Spinal cord (tissue), 9 donors: ENCODE measurements at regions not wholly inside any gene's neighbourhood (a gene's known extent, or its start where the extent isn't known, plus 50 kb on each side); places are given as distances from the start of the nearest gene placed in this dataset.

ENCODE experiments used
- DNase-seq, 6 donors: peaks; one replicate each; pipeline versions ENCODE4 v3.0.0 to v3.0.0-alpha.2; 2013 to 2015; ENCODE audit warnings: low spot score in 6 of 6, low read depth in 4 of 6
- H3K27ac ChIP-seq: one replicate; pipeline ENCODE4 v1.5.1; 2013; ENCODE audit warnings: low read depth, low read length, control low read depth
- H3K27me3 ChIP-seq: one replicate; pipeline ENCODE4 v1.6.1; 2013; ENCODE audit warnings: low read length; ENCODE audit not compliant: control insufficient read depth, insufficient read depth
- H3K36me3 ChIP-seq: one replicate; pipeline ENCODE4 v1.6.1; 2013; ENCODE audit warnings: low read length; ENCODE audit not compliant: control insufficient read depth, insufficient read depth
- H3K4me1 ChIP-seq: one replicate; pipeline ENCODE4 v1.6.1; 2013; ENCODE audit warnings: low read length; ENCODE audit not compliant: control insufficient read depth, insufficient read depth
- H3K4me3 ChIP-seq: one replicate; pipeline ENCODE4 v1.5.1; 2013; ENCODE audit warnings: low read depth, low read length, control low read depth
- H3K9me3 ChIP-seq: one replicate; pipeline ENCODE4 v1.6.1; 2013; ENCODE audit warnings: low read length; ENCODE audit not compliant: control insufficient read depth, insufficient read depth
- WGBS: methylation state at CpG from one replicate; pipeline ENCODE4 v1.1.5; 2013; ENCODE audit warnings: missing lambda C conversion rate; ENCODE audit not compliant: insufficient coverage; 5-methylcytosine and 5-hydroxymethylcytosine counted together
- donor health status: healthy.

DNA sequence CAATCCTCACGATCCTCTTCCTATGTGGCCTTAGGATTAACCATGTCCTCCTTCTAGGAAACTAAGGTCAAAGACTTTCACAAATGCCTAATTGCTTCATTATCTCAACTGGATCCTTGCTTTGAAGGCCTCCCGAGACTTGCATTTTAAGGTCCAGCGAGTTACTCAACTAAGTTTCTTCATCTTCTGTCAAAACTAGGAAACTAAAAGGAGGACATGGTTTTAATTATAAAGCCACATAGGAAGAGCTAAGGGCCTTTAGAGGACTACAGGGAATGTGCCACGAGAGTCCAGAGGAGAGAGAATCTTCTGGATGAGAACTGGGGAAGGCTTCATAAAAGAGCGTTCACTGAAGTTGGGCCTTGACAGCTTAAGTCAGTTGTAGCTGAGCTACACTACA is 87.8 kb upstream of the LPP start:
- WGBS, result 87% methylated on average over 3 of the region's 5 CpGs
- Histone ChIP-seq H3K27me3 (no peaks in the 10 kb centered on the region), H3K4me3 (no peak overlapping the region), H3K4me1 (no peaks in the 10 kb centered on the region), H3K9me3 (no peaks in the 10 kb centered on the region), H3K36me3 (no peaks in the 10 kb centered on the region), H3K27ac (no peak overlapping the region)
- DNase-seq, result no peak

DNA sequence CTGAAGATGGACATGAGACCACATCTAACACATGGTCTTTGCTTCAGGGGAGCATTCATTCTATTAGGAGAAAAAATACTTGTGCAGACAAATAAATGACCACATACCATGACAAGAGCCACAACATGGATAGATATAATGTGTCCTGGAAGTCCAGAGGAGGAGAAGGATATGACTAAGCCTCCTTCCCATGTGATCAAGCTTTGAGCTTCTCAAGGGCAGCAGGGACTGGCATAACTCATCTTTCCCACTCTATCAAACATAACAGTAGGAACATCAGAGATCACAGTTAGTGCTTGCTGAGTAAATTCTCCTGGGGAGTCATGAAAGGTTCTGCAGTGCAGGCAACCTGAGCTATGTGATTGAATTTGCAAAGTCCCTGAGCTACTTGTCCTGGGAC is 86.0 kb upstream of the LPP start:
- no peak overlapping the region for H3K27ac ChIP-seq
- H3K36me3 ChIP-seq, result no peaks in the 10 kb centered on the region
- H3K9me3 ChIP-seq, result no peaks in the 10 kb centered on the region
- no peaks in the 10 kb centered on the region for H3K4me1 ChIP-seq
- no peaks in the 10 kb centered on the region for H3K27me3 ChIP-seq
- DNase-seq, result no peak
- H3K4me3 ChIP-seq, result no peak overlapping the region

DNA sequence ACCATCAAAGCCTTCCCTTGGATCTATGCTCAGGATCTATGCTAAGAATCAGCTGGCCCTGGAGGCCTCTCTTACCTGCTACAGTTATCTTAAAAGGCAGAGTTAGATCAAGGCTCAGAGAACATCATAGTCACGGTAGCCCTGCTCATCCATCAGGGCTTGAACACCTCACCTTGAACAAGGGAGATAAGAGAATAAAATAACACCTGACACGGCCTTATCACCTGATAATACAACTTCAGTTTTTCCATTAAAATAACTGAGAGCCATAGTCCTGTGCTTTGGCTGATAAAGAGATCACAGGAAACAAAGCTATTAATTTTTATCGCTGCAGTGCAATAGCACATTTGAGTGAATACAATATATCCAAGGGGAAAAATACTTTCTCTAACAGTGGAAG is 85.6 kb upstream of the LPP start:
- DNase-seq, result peak in 1 of 6 donors; percentile 39
- Histone ChIP-seq H3K27ac (no peak overlapping the region), H3K36me3 (no peaks in the 10 kb centered on the region), H3K27me3 (no peaks in the 10 kb centered on the region), H3K4me1 (no peaks in the 10 kb centered on the region), H3K9me3 (no peaks in the 10 kb centered on the region), H3K4me3 (no peak overlapping the region)
- 86% methylated on average over 1 of the region's 3 CpGs for WGBS

DNA sequence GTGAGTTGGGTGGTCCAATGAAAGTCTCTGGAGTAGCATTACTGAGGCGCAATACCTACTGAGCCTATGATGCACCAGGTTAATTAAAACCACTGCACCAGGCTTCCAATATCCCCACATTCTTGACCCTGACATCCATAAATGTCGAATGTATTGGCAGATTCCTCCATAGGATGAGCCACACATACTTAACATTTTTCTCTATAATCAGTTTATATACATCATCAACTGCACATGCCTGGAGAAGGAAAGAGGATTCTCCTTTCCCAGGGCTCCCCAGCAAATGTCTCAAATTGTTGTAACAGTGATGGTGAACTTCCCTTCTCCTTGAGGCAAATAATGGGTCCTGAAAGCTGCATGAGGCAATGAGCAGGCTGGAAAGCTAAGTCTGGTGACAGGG is 82.3 kb upstream of the LPP start:
- 93% methylated on average over 2 of the region's 2 CpGs for WGBS
- no peaks in the 10 kb centered on the region for H3K27me3 ChIP-seq
- no peak overlapping the region for H3K27ac ChIP-seq
- DNase-seq, result no peak
- H3K9me3 ChIP-seq, result no peaks in the 10 kb centered on the region
- no peak overlapping the region for H3K4me3 ChIP-seq
- no peaks in the 10 kb centered on the region for H3K36me3 ChIP-seq
- peaks cover 4% of the 10 kb centered on the region for H3K4me1 ChIP-seq

DNA sequence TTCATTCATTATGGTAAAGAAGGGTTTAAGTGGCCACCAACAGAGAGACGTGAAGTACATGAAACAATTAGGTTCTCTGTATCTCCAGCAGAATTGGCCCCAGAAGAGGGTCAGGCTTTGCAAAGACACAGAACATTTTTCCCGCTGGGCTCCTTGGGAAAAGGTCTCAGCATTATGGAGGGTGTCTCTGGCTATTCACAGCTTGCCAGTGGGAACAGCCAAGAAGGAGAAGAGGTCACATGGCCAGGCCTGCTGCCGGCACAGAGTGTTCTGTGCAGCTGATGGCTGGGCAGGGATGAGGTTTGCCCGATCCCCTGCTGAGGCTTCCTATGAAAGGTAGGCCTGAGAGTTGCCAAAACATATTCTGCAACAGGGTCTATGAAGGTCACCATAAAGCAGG is 77.8 kb upstream of the LPP start:
- H3K36me3 ChIP-seq, result no peaks in the 10 kb centered on the region
- H3K9me3 ChIP-seq, result no peaks in the 10 kb centered on the region
- peaks cover 4% of the 10 kb centered on the region for H3K4me1 ChIP-seq
- 52% methylated on average over 4 of the region's 4 CpGs for WGBS
- H3K4me3 ChIP-seq, result no peak overlapping the region
- H3K27ac ChIP-seq, result no peak overlapping the region
- peak in 1 of 6 donors; percentile 26 for DNase-seq
- H3K27me3 ChIP-seq, result no peaks in the 10 kb centered on the region

DNA sequence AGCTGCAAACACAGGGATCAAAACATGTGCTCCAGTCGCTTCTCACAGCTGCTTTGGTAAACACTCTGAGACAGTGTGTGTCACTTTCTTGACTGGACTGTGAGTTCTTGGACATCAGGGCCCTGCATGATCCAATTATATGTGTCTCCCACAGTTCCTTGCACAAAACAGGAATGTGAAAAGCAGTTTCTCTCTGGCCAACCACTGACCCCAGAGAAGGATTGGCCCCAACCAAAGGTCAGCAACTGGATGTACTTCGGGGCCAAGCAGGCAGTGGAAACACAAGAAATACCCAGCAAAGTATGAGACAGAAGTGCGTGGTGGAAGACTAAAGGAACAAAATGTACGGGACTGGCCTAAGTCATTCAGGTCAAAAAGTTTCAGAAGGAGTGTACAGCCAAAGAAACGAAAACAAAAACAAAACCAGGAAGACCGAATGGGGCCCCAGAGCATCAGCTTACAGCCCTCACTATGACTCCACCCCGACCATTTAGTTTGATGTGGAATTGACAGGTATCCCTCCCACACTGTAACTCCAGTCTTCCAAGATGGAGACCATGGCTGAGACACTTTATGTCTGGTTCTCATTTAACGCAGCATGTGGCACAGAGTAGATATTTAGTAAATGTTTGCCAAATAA is 76.7 kb upstream of the LPP start:
- Histone ChIP-seq H3K4me3 (no peak overlapping the region), H3K9me3 (no peaks in the 10 kb centered on the region), H3K36me3 (no peaks in the 10 kb centered on the region), H3K4me1 (peaks cover 4% of the 10 kb centered on the region), H3K27me3 (no peaks in the 10 kb centered on the region), H3K27ac (no peak overlapping the region)
- no peak for DNase-seq
- 88% methylated on average over 6 of the region's 8 CpGs for WGBS

DNA sequence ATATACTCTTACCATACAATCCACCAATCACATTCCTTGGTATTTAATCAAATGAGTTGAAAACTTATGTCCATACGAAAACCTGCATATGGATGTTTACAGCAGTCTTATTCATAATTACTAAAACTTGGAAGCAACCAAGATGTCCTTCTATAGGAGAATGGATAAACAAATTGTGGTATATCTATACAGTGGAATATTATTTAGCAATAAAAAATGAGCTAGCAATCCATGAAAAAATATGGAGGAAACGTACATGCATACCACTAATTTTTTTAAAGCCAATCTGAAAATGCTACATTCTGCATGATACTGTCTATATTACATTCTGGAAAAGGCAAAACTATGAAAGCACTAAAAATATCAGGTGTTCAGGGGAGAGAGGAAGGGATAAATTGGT is 73.9 kb upstream of the LPP start:
- WGBS, result no CpG with 5 or more reads among the region's 2 CpGs
- H3K4me1 ChIP-seq, result peaks cover 4% of the 10 kb centered on the region
- no peaks in the 10 kb centered on the region for H3K27me3 ChIP-seq
- no peaks in the 10 kb centered on the region for H3K36me3 ChIP-seq
- H3K4me3 ChIP-seq, result no peak overlapping the region
- DNase-seq, result no peak
- H3K27ac ChIP-seq, result no peak overlapping the region
- no peaks in the 10 kb centered on the region for H3K9me3 ChIP-seq

DNA sequence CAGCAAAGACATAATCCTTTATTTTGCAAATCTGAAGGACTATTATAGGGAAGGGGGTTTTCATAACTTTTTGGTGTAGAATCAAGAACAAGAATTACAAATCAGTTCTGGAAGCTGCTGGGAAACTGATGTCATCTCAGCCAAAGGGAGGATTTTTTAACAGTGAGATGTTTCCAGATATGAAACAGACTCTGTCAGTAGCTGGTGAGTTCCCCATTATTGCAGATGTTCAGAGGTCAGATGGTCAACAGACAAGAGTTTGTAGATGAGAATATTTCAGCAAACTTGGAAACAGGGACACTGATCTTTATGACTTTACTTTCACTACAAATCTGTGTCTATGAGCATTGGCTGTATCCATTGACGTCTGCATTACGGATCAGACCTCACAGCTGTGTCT is 71.9 kb upstream of the LPP start:
- DNase-seq, result no peak
- H3K9me3 ChIP-seq, result no peaks in the 10 kb centered on the region
- WGBS, result 100% methylated on average over 1 of the region's 2 CpGs

DNA sequence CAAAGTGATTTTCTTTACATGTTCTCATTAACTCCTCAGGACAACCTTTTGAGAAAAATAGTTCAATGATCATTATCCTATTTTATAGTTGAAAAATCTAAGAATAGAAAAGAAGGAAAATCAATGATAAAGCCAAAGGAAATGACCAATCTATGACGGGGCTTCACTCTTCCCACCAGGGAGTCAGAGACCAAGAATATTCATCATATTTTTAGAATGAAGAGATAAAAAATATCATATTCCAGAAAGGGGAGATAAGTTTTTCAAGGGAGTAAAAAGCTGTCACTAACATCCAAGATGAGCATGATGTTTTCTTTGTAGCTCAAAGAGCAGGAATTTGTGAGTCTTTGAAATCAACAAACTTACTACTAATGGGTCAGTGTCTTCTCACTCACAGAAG is 71.5 kb upstream of the LPP start:
- WGBS, result no CpG with 5 or more reads among the region's 1 CpG
- H3K27ac ChIP-seq, result no peak overlapping the region

More for the DNA sequence above, 71.9 kb upstream of the LPP start:
- H3K27ac ChIP-seq, result no peak overlapping the region
- H3K4me3 ChIP-seq, result no peak overlapping the region
- H3K27me3 ChIP-seq, result no peaks in the 10 kb centered on the region
- H3K36me3 ChIP-seq, result no peaks in the 10 kb centered on the region
- H3K4me1 ChIP-seq, result no peaks in the 10 kb centered on the region

DNA sequence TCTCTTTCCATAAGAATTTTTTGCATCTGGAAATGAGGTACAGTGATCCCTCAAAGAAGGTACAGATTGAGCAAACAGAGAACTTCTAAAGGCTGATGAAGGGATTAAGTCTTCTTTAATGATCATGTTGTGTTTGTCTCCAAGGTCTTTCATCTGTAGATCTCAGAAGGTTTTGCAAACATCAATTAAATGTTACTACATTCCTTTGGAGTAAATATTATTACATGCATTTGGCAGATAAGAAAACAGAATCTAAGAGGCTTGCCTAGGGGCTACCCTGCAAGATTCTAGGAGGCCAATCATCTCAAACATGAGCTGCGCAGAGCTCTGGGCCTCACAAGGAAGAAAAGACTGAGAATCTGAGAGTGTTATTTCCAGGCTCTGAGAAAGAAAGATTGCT is 70.9 kb upstream of the LPP start:
- Histone ChIP-seq H3K9me3 (no peaks in the 10 kb centered on the region), H3K36me3 (no peaks in the 10 kb centered on the region), H3K4me3 (no peak overlapping the region), H3K27me3 (no peaks in the 10 kb centered on the region), H3K27ac (no peak overlapping the region), H3K4me1 (no peaks in the 10 kb centered on the region)
- WGBS, result 90% methylated on average over 1 of the region's 1 CpG
- DNase-seq, result no peak

More for the DNA sequence above, 71.5 kb upstream of the LPP start:
- no peaks in the 10 kb centered on the region for H3K27me3 ChIP-seq
- H3K36me3 ChIP-seq, result no peaks in the 10 kb centered on the region
- DNase-seq, result no peak
- no peak overlapping the region for H3K4me3 ChIP-seq
- H3K4me1 ChIP-seq, result no peaks in the 10 kb centered on the region
- H3K9me3 ChIP-seq, result no peaks in the 10 kb centered on the region
